OCI-LY1 (cell line): ENCODE measurements at regions not wholly inside any gene's neighbourhood (a gene's known extent, or its start where the extent isn't known, plus 50 kb on each side); places are given as distances from the start of the nearest gene placed in this dataset.

ENCODE experiments used
- H2AFZ ChIP-seq: fragments of 200-600 bp; sonication (generic), shearing (Covaris generic); 2 replicates; pipeline ENCODE4 v1.6.0; 2014; ENCODE audit warnings: antibody characterized with exemption, mild to moderate bottlenecking, low read length
- H3F3A ChIP-seq: fragments of 200-600 bp; sonication (generic), shearing (Covaris generic); 2 replicates; pipeline ENCODE4 v1.6.0; 2014; ENCODE audit warnings: mild to moderate bottlenecking, antibody characterized with exemption, low read length, moderate library complexity; ENCODE audit not compliant: insufficient read depth
- H3K27ac ChIP-seq: fragments of 200-600 bp; sonication (generic); 2 replicates; pipeline ENCODE4 v1.5.1; 2014; ENCODE audit warnings: low read length, mixed run types, mild to moderate bottlenecking, low read depth; ENCODE audit not compliant: poor library complexity, severe bottlenecking
- H3K27me3 ChIP-seq: fragments of 200-600 bp; sonication (generic); 2 replicates; pipeline ENCODE4 v1.6.0; 2014; ENCODE audit warnings: antibody characterized with exemption, mild to moderate bottlenecking, low read length, moderate library complexity; ENCODE audit not compliant: insufficient read depth
- H3K36me3 ChIP-seq: fragments of 200-600 bp; sonication (generic); 2 replicates; pipeline ENCODE4 v1.6.1; 2014; ENCODE audit warnings: mild to moderate bottlenecking, antibody characterized with exemption, low read length, moderate library complexity, mixed read lengths; ENCODE audit not compliant: insufficient read depth
- H3K4me1 ChIP-seq: fragments of 200-600 bp; sonication (generic); 2 replicates; pipeline ENCODE4 v1.5.1; 2014; ENCODE audit warnings: mild to moderate bottlenecking, low read length, moderate library complexity; ENCODE audit not compliant: insufficient read depth, severe bottlenecking
- H3K4me2 ChIP-seq: fragments of 200-600 bp; sonication (generic), shearing (Covaris generic); 2 replicates; pipeline ENCODE4 v1.6.1; 2014; ENCODE audit warnings: low read length
- H3K4me3 ChIP-seq: fragments of 200-600 bp; sonication (generic); 2 replicates; pipeline ENCODE4 v1.5.1; 2014; ENCODE audit warnings: low read length, low read depth, mild to moderate bottlenecking, mixed read lengths; ENCODE audit not compliant: poor library complexity, severe bottlenecking
- H3K79me2 ChIP-seq: fragments of 200-600 bp; shearing (Covaris generic); 2 replicates; pipeline ENCODE4 v1.6.1; 2016; ENCODE audit warnings: mixed run types, low read length, mixed read lengths; ENCODE audit not compliant: insufficient read depth
- H3K9ac ChIP-seq: fragments of 200-600 bp; sonication (generic), shearing (Covaris generic); 2 replicates; pipeline ENCODE4 v1.6.1; 2014; ENCODE audit warnings: mild to moderate bottlenecking, low read length, mixed read lengths
- H3K9me2 ChIP-seq: fragments of 200-600 bp; sonication (generic), shearing (Covaris generic); 2 replicates; pipeline ENCODE4 v1.6.1; 2014; ENCODE audit warnings: low read depth, mild to moderate bottlenecking, low read length, mixed read lengths
- H3K9me3 ChIP-seq: fragments of 200-600 bp; shearing (Covaris generic); 2 replicates; pipeline ENCODE4 v1.6.1; 2014; ENCODE audit warnings: low read length, mixed read lengths
- H4K20me1 ChIP-seq: fragments of 200-600 bp; sonication (generic), shearing (Covaris generic); 2 replicates; pipeline ENCODE4 v1.6.0; 2016; ENCODE audit warnings: mild to moderate bottlenecking, low read length; ENCODE audit not compliant: insufficient read depth
- CTCF ChIP-seq: fragments of 200-600 bp; sonication (generic), shearing (Covaris generic); IDR thresholded peaks from 2 replicates; pipeline ENCODE4 v1.5.1; 2017; ENCODE audit warnings: mild to moderate bottlenecking, antibody characterized with exemption, low read length, moderate library complexity, mixed read lengths
- EZH2 ChIP-seq: fragments of 200-600 bp; sonication (generic), shearing (Covaris generic); IDR thresholded peaks from 2 replicates; pipeline ENCODE4 v1.8.0; 2017; ENCODE audit warnings: borderline replicate concordance, mixed run types, mild to moderate bottlenecking, antibody characterized with exemption, low read length, moderate library complexity, mixed read lengths

DNA sequence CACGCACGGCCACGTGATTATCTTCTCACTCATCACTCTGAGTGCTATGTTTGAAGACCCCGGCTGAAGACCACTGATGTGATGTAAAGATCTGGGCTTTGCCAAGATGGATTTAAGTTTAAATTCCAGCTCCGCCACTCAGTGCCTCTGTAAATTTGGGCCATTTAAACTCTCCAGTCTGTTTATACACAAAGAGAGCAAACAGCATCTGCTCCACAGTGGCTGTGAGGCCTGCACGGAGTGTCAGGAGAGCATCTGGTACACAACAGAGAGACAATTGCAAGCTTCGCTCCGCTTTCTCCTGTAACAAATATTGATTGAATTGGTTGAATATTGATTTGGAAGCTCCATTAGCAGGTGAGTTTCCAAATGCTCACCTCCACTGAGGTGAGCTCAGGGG lies 80.5 kb upstream of the FRMD1 start:
- H3K9me2 ChIP-seq, result no peaks in the 10 kb centered on the region
- no peaks in the 10 kb centered on the region for H3K9me3 ChIP-seq
- no peak overlapping the region for H3K27ac ChIP-seq
- H3K4me3 ChIP-seq, result no peak overlapping the region
- no peak overlapping the region for H3K4me2 ChIP-seq
- TF ChIP-seq CTCF (no peak), EZH2 (no peak)
- no peaks in the 10 kb centered on the region for H3K36me3 ChIP-seq
- H3K9ac ChIP-seq, result no peak overlapping the region
- no peaks in the 10 kb centered on the region for H3F3A ChIP-seq
- H4K20me1 ChIP-seq, result no peaks in the 10 kb centered on the region
- no peaks in the 10 kb centered on the region for H3K4me1 ChIP-seq
- no peaks in the 10 kb centered on the region for H3K79me2 ChIP-seq
- peaks cover 4% of the 10 kb centered on the region for H3K27me3 ChIP-seq
- no peak overlapping the region for H2AFZ ChIP-seq

GRCh38 chr6:168158980-168159349 lies 80.0 kb upstream of the FRMD1 start:
- Histone ChIP-seq H3K9me3 (no peaks in the 10 kb centered on the region), H3K9me2 (no peaks in the 10 kb centered on the region), H4K20me1 (no peaks in the 10 kb centered on the region), H2AFZ (no peak overlapping the region), H3K79me2 (no peaks in the 10 kb centered on the region), H3K27ac (no peak overlapping the region), H3K9ac (no peak overlapping the region), H3K36me3 (no peaks in the 10 kb centered on the region), H3K27me3 (peaks cover 4% of the 10 kb centered on the region), H3K4me1 (no peaks in the 10 kb centered on the region), H3F3A (no peaks in the 10 kb centered on the region), H3K4me2 (no peak overlapping the region), H3K4me3 (no peak overlapping the region)
- TF ChIP-seq CTCF (no peak), EZH2 (no peak)

GRCh38 chr6:168158213-168158979 lies 79.4 kb upstream of the FRMD1 start:
- no peak overlapping the region for H3K4me2 ChIP-seq
- no peak overlapping the region for H2AFZ ChIP-seq
- no peaks in the 10 kb centered on the region for H3K4me1 ChIP-seq
- no peaks in the 10 kb centered on the region for H3K9me3 ChIP-seq
- no peaks in the 10 kb centered on the region for H3K36me3 ChIP-seq
- no peaks in the 10 kb centered on the region for H4K20me1 ChIP-seq
- no peaks in the 10 kb centered on the region for H3K9me2 ChIP-seq
- TF ChIP-seq CTCF (no peak), EZH2 (no peak)
- H3K4me3 ChIP-seq, result no peak overlapping the region
- no peaks in the 10 kb centered on the region for H3K79me2 ChIP-seq
- H3F3A ChIP-seq, result no peaks in the 10 kb centered on the region
- H3K9ac ChIP-seq, result no peak overlapping the region
- H3K27ac ChIP-seq, result no peak overlapping the region
- H3K27me3 ChIP-seq, result peaks cover 4% of the 10 kb centered on the region
